Colonic mucosa (tissue), 4 donors: ENCODE measurements at regions not wholly inside any gene's neighbourhood (a gene's known extent, or its start where the extent isn't known, plus 50 kb on each side); places are given as distances from the start of the nearest gene placed in this dataset.

Experiments
- DNase-seq: peaks from one replicate; pipeline ENCODE4 v3.0.0-alpha.2; 2020
- H3K27ac ChIP-seq: fragments of 200-600 bp; one replicate; pipeline ENCODE4 v1.8.0; 2021
- H3K27me3 ChIP-seq: fragments of 200-600 bp; one replicate; pipeline ENCODE4 v1.8.0; 2021
- H3K36me3 ChIP-seq: fragments of 200-600 bp; one replicate; pipeline ENCODE4 v1.8.0; 2021
- H3K4me1 ChIP-seq: fragments of 200-600 bp; one replicate; pipeline ENCODE4 v1.8.0; 2021; ENCODE audit warnings: mild to moderate bottlenecking
- H3K4me3 ChIP-seq: fragments of 200-600 bp; one replicate; pipeline ENCODE4 v1.8.0; 2021
- H3K9ac ChIP-seq, 2 donors: one replicate each; pipeline ENCODE4 v1.7.0; 2013; ENCODE audit warnings: control low read depth in 2 of 2, low read depth in 2 of 2, low read length in 2 of 2
- H3K9me3 ChIP-seq: fragments of 200-600 bp; one replicate; pipeline ENCODE4 v1.8.0; 2021
- intact Hi-C: fragments of 100-400 bp; cut with DNase I; formaldehyde crosslinking; loops from one replicate; pipeline ENCODE4 v1.14.1; 2022
- TF ChIP-seq, protein P1 (sequence below): fragments of 200-600 bp; IDR thresholded peaks from one replicate; pipeline ENCODE4 v1.8.0; 2022; ENCODE audit warnings: antibody characterized with exemption, mild to moderate bottlenecking
- donor health status: healthy.
- donor health status: DM: no; HTN: no; CAD: no.
- donor health status: DM: no; HTN: no; CAD: no.

- H3K27me3 ChIP-seq: no peaks in the 10 kb centered on the region
- H3K9me3 ChIP-seq: no peaks in the 10 kb centered on the region
- H3K27ac ChIP-seq: no peak overlapping the region
- H3K4me3 ChIP-seq: no peak overlapping the region
- H3K36me3 ChIP-seq: no peaks in the 10 kb centered on the region
- TF ChIP-seq, protein P1, sequence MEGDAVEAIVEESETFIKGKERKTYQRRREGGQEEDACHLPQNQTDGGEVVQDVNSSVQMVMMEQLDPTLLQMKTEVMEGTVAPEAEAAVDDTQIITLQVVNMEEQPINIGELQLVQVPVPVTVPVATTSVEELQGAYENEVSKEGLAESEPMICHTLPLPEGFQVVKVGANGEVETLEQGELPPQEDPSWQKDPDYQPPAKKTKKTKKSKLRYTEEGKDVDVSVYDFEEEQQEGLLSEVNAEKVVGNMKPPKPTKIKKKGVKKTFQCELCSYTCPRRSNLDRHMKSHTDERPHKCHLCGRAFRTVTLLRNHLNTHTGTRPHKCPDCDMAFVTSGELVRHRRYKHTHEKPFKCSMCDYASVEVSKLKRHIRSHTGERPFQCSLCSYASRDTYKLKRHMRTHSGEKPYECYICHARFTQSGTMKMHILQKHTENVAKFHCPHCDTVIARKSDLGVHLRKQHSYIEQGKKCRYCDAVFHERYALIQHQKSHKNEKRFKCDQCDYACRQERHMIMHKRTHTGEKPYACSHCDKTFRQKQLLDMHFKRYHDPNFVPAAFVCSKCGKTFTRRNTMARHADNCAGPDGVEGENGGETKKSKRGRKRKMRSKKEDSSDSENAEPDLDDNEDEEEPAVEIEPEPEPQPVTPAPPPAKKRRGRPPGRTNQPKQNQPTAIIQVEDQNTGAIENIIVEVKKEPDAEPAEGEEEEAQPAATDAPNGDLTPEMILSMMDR: no peak
- DNase-seq: no peak
- no peak overlapping the region for H3K9ac ChIP-seq
- intact Hi-C loops: no loop called here
- no peaks in the 10 kb centered on the region for H3K4me1 ChIP-seq
Observed at GRCh38 chrX:38890326-38890725, 89.1 kb downstream of the MID1IP1 start.

- DNase-seq: no peak
- no peak overlapping the region for H3K9ac ChIP-seq
- no peaks in the 10 kb centered on the region for H3K36me3 ChIP-seq
- no peak overlapping the region for H3K4me3 ChIP-seq
- TF ChIP-seq, protein P1: no peak
- no peaks in the 10 kb centered on the region for H3K27me3 ChIP-seq
- H3K9me3 ChIP-seq: no peaks in the 10 kb centered on the region
- H3K4me1 ChIP-seq: no peaks in the 10 kb centered on the region
- no peak overlapping the region for H3K27ac ChIP-seq
- intact Hi-C loops: no loop called here
Observed at GRCh38 chrX:38890963-38891362, 89.7 kb downstream of the MID1IP1 start.

GRCh38 chrX:38891641-38892413 is 90.6 kb downstream of the MID1IP1 start:
- no peak overlapping the region for H3K27ac ChIP-seq
- no peaks in the 10 kb centered on the region for H3K9me3 ChIP-seq
- no peaks in the 10 kb centered on the region for H3K27me3 ChIP-seq
- H3K4me3 ChIP-seq: no peak overlapping the region
- TF ChIP-seq, protein P1: no peak
- no peaks in the 10 kb centered on the region for H3K36me3 ChIP-seq
- DNase-seq: no peak
- no peak overlapping the region for H3K9ac ChIP-seq
- intact Hi-C loops: no loop called here
- no peaks in the 10 kb centered on the region for H3K4me1 ChIP-seq

DNA sequence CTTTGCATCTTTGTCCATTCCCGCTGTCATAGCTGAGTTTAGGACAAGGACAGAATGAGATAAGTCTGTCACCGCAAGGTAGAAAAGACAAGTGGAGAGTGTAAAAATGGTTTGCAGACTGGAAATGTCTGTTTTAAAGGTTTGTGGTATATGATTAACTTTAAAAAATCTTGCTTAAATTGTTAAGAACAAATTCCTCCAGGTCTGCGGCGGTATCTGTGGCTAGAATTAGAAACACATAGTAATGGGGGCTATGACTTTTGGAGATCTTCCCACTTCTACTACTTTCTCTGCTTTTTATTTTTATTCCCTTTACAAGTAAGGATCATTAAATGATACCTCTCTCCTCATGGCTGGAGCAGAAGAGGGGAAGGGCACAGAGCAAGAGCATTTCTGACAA is 92.2 kb downstream of the MID1IP1 start:
- intact Hi-C loops: no loop called here
- TF ChIP-seq, protein P1: no peak
- Histone ChIP-seq H3K4me1 (no peaks in the 10 kb centered on the region), H3K9ac (no peak overlapping the region), H3K27ac (no peak overlapping the region), H3K9me3 (no peaks in the 10 kb centered on the region), H3K36me3 (no peaks in the 10 kb centered on the region), H3K4me3 (no peak overlapping the region), H3K27me3 (no peaks in the 10 kb centered on the region)
- DNase-seq: no peak

DNA sequence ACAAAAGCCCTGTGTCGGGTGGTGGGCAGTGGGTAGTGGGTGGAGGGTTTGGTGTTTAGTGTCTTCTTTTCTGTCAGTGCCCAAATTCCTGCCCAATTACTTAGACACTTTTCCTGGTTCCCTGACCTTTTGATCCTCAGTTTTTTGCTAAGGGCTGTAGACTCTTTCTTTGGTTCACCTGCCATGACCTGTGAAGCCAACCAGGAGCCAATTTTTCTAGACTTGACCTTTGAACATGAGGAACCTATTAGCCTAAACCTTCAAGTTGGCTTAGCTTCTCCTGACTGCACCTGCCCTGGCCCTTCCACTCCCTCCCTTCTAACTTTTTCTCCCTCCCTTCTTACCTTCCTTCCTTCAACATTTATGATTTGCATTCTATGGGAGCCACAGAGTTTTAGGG is 94.5 kb downstream of the MID1IP1 start:
- no peak overlapping the region for H3K4me3 ChIP-seq
- no peaks in the 10 kb centered on the region for H3K27me3 ChIP-seq
- intact Hi-C loops: no loop called here
- DNase-seq: no peak
- TF ChIP-seq, protein P1: no peak
- H3K9ac ChIP-seq: no peak overlapping the region
- H3K4me1 ChIP-seq: no peaks in the 10 kb centered on the region
- no peaks in the 10 kb centered on the region for H3K9me3 ChIP-seq
- no peaks in the 10 kb centered on the region for H3K36me3 ChIP-seq
- no peak overlapping the region for H3K27ac ChIP-seq
